HPDE6-E6E7 (cell line): ENCODE measurements at regions not wholly inside any gene's neighbourhood (a gene's known extent, or its start where the extent isn't known, plus 50 kb on each side); places are given as distances from the start of the nearest gene placed in this dataset.

Experiments used
- DNase-seq: peaks from one replicate; pipeline ENCODE4 v3.0.0; 2011; ENCODE audit warnings: missing footprints; ENCODE audit errors: extremely low spot score

DNA sequence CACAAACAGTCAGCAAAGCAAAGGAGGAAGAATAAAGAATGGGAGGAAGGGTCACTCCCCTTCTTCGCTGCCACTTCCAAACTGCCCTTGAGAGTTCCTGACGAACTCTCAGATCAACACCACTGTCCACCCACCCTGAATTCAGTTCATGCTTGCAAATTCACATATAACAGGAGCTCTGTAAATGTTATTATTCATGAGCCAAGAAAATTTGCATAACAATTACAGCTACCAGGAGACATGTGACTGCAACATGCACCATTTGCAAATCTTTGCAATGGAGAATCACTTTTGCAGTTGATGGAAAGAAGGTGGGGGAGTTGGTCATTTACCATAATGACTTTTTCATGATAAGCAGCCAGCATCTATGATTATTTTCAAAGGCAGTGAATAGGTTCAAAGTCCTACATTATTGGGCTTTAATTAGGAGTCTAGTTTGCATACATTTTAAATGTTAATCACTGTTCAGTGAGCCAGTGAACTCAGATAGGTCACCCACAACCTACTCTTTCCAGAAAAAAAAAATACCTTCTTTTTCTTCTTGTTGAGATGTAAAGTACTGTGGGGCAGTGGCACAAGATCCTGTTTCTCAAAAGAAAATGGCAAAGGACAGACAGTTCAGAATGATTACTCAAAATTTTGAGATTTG is 149.7 kb downstream of the CAAP1 start:
- DNase-seq: no peak

DNA sequence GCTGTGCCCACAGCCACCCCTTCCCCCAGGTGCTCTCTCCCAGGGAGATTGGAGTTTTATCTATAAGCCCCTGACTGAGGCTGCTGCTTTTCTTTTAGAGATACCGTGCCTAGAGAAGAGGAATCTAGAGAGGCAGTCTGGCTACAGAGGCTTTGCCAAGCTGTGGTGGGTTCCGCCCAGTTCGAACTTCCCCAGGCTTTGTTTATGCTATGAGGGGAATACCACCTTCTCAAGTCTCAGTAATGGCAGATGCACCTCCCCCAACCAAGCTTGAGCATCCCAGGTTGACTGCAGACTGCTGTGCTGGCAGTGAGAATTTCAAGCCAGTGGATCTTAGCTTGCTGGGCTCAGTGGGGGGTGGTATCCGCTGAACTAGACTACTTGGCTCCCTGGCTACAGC is 157.4 kb downstream of the CAAP1 start:
- no peak for DNase-seq

DNA sequence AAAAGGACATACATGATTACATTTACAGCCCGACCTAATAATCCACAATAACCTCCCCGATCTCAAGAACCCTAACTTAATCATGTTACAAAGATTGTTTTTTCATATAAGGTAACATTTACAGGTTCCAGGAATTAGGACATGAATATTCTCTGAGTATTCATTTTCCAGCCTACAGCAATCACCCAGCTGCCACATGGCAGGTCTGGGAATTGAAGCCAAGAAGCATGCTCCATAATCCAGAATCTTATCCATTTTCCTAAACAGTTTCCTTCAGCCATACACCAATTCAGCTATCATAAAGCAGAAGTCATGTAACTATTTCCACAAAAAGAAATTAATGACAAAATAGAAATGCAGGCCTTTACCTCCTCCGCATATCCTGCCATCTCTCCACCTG is 163.4 kb downstream of the CAAP1 start:
- DNase-seq: no peak

DNA sequence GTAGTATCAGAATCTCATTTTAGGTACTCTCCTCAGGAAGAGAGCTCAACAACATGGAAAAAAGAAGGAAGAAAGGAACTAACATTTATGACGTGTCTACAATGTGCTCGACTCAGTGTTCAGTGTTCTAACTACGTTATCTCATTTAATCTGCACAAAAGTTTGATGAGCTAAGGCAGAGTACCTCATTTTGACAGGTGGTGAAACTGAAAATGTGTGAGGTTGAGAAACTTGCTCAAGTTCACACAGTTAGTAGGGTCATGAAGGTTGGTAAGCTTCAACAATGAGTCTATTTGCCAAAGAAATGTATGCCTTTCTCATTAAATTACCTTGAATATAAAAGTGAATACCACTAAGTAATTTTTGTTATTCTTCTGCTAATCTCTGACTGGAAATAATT is 165.1 kb downstream of the CAAP1 start:
- DNase-seq: no peak

DNA sequence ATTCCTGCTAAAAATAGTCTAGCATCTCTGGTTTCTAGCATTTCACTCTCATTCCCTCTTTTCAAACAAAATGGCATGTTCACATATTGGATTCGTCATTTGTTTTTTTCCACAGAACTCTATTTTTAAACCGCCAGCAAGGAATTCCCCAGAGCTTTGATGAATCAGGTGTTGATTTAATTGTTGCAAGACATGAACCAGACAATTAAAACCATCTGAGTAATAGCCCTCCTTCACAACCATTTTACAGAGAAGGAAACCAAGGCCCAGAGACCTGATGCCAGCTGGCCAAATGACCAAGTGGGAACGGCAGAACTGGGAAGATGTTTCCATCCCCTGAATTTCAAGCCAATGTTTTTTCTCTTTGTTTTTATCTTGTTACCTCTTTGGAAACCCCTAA is 167.0 kb downstream of the CAAP1 start:
- DNase-seq: no peak

DNA sequence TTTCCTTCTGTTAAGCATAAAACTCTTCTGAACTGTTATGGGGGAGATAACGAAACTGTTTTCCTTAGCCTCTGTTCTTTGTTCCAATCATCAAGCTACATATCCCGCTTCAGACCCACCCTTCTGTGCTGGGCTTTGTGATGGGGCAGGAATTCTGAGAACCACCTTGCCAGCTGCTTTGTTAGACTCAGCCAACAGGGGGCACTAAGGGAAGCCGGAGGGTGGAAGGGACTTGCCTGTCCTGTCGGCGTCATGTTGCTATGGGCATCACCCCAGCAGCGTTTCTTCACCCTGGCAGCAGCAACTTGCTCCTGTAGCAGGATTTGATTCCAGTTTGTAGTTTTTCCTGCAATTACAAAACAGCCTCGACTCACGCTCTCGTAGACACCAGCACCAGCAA is 169.1 kb downstream of the CAAP1 start:
- peak; percentile 15 for DNase-seq

DNA sequence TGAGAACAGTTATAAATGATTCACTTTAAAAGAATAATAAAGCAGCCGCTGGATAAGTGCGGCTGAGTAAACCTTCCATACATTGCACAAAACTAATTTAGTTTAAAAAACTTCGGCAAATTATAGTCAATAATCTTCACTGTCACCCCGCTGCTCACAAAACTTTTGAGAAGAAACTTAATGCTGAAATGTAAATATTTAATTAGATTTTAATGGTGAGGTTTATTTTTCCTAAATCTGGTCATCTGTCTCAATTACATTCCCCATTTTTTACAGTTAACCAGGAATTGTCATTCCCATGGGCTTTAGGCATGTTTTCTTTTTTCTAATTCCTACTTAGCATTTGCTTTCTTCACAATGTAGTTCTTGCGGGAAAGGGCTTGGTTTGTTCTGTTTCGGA is 169.8 kb downstream of the CAAP1 start:
- no peak for DNase-seq

DNA sequence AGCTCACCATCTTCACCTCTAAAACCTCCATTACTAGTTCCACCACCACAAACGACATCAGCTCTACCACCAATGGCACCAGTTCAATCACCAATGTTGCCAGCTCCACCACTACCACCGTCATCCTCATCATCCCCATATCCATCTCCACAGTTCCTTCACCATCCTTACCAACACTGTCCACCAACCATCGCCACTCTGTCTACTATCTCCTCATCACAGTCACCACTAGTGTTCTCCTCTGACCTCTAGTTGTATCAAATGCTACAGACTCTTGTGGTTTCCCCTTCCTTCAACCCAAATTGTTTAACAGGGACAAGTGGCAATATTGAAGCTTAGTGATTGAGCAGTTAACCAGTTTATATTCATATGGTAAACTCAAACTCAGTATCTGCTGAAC is 182.6 kb downstream of the CAAP1 start:
- DNase-seq: no peak

DNA sequence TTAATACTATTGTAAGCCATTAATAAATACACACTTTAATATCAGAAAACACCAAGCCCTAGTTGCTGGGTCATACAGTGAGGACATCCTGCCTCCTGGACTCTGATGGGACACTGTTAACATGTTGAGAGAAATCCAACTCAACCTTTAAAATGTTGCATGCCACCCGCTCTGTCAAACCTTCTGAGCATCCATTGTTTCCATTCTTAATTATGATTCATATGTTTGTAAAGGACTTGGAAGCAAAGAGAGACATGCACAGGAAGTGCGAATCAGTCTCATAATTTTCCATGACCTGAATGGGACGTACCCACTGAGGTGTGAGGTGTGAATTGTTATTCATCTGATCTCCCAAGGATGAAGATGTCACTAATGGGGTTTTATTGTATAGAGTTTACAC is 186.4 kb downstream of the CAAP1 start:
- no peak for DNase-seq

DNA sequence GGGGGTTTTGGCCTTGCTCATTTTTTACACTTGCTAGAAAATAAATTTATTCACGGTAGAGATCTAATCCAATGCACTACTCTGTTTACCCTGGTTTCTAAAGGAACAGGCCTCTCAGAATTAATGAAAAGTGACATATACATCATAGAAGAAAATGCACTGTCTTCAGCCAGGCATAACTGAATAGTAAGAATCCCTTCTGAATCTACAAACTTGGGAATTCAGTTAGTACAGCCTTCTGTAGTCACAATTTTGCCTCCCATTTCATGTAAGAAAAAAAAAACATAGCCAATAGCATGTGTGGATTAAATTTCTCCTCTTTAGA is 197.3 kb downstream of the CAAP1 start:
- DNase-seq: no peak

DNA sequence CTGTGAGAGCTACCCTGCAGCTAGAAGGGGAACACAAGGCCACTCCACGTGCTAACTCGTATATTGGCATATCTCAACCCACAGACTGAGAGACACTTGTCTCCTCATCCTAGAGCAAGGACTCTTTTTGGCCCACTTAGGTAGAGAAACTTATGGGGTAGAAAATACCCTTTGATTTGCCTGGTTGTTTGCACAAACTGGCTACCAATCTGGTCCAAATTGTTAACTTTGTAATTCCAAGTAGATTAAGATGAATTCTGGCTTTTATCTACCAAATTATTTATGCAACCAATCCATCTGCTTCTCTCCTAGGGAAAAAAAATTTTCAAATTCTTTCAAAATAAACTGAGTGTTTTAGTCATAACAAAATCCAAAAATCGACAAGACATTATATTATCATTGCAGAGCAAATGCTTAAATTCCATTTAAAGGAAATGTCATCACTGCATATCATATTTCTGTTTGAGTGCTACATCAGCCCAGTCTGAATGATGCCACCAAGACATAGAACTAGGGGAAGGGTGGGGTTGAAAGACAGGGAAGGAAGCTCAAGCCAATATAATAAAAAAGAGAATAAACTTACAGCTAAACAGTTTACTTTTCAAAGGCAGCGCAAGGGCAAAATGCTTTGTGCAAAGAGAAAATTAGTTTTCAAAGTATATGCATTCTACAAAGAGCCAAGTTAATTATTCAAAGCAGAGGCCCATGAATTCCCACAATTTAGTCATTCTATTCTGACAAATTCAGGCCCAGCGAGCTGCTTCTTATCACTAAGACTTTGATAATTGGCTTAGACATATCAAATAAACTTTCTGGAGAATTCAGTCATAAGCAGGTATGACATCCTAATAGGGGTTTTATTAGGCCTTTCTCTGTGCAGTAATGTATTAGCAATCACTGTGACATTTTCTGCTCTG is 198.0 kb downstream of the CAAP1 start:
- no peak for DNase-seq

DNA sequence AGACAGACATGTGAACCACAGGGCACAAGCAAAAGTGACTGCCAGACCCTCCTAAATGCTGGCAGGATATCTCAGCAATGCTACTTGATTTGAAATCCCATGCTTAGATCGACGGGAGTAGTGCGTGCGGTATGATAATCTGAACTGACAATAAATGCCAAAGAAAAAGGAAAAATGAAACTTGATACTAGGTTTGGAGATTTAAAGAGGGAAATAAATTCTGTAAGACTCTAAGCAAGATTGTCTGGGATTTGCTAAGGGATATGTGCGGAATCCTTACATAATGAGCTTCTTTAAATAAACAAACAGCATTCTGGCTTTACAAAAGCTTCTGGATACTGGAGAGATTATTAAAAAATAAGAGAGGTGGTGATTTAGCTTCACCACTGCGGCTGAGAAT is 203.6 kb downstream of the CAAP1 start:
- no peak for DNase-seq

DNA sequence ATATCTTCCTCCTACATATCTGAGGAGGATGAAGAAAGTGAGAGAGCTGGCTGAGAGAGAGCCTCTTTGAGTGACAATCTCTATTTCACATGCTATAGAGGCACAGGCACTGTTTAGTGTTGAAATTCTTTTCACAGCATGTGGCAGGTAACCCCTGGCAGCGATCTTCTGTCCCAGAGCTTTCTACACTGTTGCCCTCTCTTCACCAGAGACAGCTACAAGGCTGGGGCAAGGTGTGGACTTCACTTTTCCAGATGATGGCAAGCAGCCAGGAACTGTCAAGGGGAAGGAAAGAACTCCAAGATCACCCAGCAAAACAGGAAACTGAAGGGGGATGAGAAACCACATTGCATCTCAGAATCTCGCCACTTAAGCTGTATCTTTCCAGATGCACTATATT is 205.2 kb downstream of the CAAP1 start:
- DNase-seq: no peak

DNA sequence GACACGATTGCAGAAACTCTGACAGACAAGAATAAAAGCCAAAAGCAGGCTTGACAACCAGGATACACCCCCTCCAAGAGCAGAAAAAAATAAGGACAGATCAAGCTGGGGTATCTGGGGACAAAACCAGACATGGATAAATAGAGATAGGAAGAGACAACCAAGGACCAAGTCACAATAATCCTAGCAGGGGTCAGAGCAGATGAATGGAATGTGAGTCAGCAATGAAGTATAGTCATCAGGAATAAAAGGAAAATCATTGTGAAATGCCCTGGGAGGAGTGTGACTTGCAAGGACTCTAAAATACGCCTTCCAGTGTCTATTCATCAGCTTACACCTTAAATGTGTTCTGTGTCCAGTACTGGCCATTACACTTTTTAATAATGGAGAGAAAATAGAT is 206.8 kb downstream of the CAAP1 start:
- DNase-seq: peak; percentile 29

DNA sequence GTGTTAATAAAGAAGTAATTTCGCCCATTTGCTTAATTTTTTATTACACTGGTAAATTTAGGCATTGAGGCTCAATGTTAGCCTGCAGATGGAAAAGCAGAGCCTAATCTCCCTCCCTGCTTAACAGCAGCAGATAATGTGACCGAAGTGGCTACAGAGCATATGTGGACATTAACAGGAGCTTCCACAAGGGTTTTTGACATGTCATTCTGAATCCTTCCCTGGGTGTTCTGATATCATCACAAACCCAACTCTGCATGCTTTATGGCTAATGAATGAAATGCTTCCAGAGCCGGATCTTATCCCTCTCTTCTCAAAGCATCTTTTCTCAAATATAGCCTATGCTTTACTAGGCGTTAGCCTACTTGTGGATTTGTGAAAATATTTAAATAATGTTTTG is 208.6 kb downstream of the CAAP1 start:
- no peak for DNase-seq

DNA sequence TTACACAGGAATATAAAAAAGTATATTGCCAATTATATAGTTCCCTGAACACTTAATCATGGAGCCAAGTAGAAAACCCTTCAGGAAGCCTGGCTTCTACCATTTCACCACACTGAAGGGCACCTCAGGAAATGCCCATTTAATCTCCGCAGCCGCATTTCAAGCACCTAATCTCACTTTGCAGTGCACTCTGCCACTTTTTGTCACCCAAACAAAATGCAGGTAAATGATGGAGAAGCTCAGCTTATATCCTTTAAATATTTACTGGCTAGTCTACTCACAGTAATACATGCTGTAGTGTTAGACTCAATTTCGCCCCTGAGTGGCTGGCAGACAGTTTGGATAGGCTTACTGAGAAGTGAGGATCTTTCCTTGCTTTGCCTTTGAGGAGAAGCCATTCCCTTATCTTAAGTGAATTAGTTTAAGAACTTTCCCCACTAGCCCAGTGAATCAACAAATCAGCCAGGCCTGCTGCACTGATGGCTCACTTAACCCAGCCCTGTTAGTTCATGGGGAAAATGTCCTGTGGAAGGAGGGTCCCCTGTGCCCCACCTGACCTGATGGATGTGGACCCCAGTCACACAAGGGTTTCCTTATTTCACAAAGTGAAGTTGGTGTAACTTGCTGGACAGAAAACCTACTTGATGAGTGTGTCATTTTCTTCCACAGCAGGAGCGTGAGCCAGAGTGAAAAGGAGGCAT is 209.7 kb downstream of the CAAP1 start:
- no peak for DNase-seq

DNA sequence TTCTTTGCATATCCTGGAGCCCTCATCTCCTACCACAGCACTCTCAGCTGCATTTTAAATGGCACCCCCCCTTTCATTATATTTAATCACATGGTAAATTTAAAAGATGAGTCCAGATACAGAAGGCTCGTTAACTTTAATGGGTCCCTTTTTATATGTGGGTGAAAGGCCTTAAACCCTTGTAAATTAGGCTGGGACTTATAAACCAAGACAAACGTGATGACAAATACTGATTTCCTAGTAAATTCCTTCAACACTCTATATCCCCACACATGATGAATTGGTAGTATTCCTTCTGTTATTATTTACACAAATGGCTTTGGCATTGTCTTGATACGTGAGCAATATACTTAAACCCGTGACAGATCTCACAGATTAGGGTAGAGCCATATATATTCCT is 210.6 kb downstream of the CAAP1 start:
- no peak for DNase-seq

DNA sequence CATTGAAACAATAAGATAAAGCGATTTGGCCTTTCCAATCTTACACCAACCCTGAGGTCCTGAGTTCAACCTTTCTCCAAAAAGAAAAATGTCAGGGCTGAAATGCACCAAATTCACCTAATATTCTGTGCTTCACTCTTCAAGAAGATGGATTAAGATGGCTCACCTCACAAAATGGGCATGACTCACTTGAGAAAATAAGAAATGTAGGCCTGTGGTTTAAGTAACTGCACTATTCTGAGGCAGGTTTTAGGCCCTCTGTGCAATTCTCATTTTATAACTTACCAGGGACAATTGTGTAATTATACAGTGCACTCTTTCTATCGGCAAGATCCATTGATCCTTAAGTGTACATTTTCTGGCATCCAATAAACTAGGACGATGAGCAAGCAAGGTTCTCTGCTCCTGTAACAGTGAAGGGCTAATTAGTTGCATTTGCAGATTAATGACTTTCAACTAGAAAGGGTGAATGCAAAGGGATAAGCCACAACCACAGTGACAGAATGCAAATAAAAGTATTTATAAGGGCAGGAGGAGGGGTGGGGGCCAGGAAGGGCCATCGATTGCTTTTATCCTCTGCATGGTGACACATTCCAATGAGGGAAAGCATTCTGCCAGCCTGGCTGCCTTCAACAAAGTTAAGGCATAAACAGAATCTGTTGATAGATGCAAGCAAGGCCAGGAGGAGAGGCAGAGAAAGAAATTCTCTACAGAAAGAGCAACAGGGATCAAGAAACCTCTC is 214.5 kb downstream of the CAAP1 start:
- DNase-seq: no peak

DNA sequence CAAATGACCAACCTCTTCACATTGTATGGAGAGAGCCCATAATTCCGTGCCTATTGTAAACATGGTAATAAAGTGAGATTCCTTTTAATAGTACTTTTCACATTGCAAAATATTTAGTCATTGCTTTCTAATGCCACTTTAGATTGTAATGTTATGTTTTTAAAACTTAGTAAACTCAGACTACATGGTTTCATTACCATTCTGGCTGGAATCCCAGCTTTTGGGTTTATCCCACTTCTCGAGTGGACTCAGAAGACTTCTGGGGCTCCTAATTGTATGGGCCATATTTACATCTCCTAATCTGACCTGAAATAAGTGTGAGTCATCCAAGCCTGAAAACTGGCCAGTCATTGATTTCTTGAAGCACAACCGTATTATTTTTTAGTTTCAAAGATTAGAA is 217.6 kb downstream of the CAAP1 start:
- DNase-seq: no peak

DNA sequence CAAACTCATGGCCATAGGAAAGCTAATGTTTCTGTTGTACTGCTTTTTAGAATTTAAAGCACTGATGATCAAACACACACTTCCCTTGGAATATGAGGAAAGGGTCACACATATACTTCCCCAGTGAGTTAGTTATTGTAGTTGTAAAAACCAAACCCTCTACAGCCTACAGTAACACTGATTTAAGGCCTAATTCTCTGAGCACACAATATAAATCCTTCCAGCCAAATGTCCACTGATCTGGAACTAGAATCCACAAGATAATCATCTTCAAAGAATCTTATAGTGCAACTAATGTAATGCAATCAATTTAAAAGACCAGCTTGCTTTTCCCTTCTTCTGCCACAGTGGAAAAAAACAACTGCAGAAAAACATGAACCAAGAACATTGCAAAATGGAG is 219.3 kb downstream of the CAAP1 start:
- DNase-seq: no peak

DNA sequence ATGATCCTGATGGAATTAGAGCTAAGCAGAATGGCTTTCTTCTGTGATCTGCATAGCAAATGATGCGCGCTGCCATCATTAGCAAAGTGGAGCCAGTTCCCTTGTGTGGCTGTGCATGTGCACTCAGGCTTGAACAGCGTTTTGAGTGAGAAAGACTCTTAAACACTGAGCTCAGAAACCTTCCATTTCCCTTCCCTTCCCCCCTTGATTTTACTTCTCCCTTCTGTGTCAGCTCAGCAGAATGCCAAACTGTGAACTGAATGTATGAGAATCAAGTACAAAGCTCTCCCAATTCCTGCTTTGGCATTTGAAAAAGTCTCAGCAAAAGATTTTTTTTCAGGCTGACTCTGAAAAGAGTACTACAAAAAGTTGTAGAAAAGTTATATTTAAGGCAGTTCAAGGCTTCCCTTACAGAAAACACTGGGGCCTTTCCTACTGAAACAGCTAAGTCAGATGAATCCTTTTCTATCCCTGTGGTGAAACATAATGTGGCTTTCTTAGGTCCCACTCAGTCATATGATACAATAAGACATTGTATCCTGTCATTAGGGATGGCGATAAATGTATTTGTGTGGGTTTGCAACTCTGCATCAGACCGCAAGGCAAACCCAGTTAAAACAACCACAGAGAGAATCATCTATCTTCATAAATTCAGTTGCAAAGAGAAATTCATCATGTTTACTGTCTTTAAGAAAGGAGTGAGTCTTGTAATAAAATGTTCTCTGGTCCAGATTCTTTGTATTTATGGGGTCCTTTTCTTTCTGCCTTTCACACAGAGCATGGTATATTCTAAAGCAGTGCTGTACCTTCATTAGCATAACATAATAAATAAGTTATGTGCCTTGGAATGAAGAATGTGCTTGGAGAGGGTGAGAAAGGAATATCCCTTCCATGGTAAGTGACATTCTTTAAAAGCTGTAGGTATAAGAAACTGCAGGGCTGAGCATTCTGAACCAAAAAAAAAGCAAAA is 222.6 kb downstream of the CAAP1 start:
- no peak for DNase-seq
